Choroid plexus epithelial cell (primary cell): ENCODE measurements at regions not wholly inside any gene's neighbourhood (a gene's known extent, or its start where the extent isn't known, plus 50 kb on each side); places are given as distances from the start of the nearest gene placed in this dataset.

ENCODE experiments used
- DNase-seq: peaks from one replicate; pipeline ENCODE4 v3.0.0-alpha.2; 2010; ENCODE audit warnings: low read depth
- H3K4me3 ChIP-seq: 2 replicates; pipeline ENCODE4 v1.5.1; 2011; ENCODE audit warnings: low read depth, mild to moderate bottlenecking, control low read depth, low read length, moderate library complexity
- CTCF ChIP-seq: conservative IDR thresholded peaks from 2 replicates; pipeline ENCODE4 v1.5.1; 2011; ENCODE audit warnings: low read depth, mild to moderate bottlenecking, control low read depth, inconsistent platforms, low read length, moderate library complexity

- DNase-seq: no peak
- TF ChIP-seq CTCF: no peak
These were observed 58.3 kb upstream of the PHOX2B start for GRCh38 chr4:41806807-41807206.

GRCh38 chr4:41802590-41802989, 54.1 kb upstream of the PHOX2B start:
- no peak overlapping the region for H3K4me3 ChIP-seq
- no peak for TF ChIP-seq CTCF
- no peak for DNase-seq

More at GRCh38 chr4:41806807-41807206, 58.3 kb upstream of the PHOX2B start:
- no peak overlapping the region for H3K4me3 ChIP-seq

- DNase-seq: no peak
- no peak overlapping the region for H3K4me3 ChIP-seq
- no peak for TF ChIP-seq CTCF
These were observed 50.6 kb upstream of the PHOX2B start for GRCh38 chr4:41799126-41799525.
